IMR-90 (cell line): ENCODE measurements at regions not wholly inside any gene's neighbourhood (a gene's known extent, or its start where the extent isn't known, plus 50 kb on each side); places are given as distances from the start of the nearest gene placed in this dataset.

ENCODE experiments used
- ATAC-seq: fragments of 200-7000 bp; cut with Tn5 transposase; 2 replicates; pipeline ENCODE4 v1.9.1; 2020; ENCODE audit warnings: low read depth, mild to moderate bottlenecking, moderate library complexity
- BruUV-seq: library from RNA; stranded (reverse); fragments of 400-500 nt; replicated peaks from 2 replicates; lab custom pipeline; 2021; lab: Mats Ljungman, UMichigan
- CTCF ChIA-PET: fragments of 300-600 bp; formaldehyde crosslinking; extraction: SDS; loops from one replicate; lab custom pipeline; 2021; ENCODE audit warnings: antibody characterized with exemption; lab: Yijun Ruan, JAX
- POLR2A ChIA-PET: fragments of 300-600 bp; sonication (Branson Sonifier 250); formaldehyde crosslinking; loops from one replicate; lab custom pipeline; 2022; ENCODE audit warnings: antibody characterized with exemption; ENCODE audit not compliant: unreplicated experiment; lab: Charles Lee
- DNase-seq: peaks from one replicate; pipeline ENCODE4 v3.0.0; 2013
- H2AFZ ChIP-seq: replicated peaks from 2 replicates; pipeline ENCODE3; 2013; ENCODE audit warnings: low read length, mild to moderate bottlenecking; ENCODE audit not compliant: poor library complexity
- H2AK5ac ChIP-seq: 2 replicates; pipeline ENCODE4 v1.6.1; 2013; ENCODE audit warnings: low read depth, low read length, inconsistent platforms
- H2AK9ac ChIP-seq: replicated peaks from 2 replicates; pipeline ENCODE3; 2013; ENCODE audit warnings: mild to moderate bottlenecking, low read depth, low read length, moderate library complexity; ENCODE audit not compliant: poor library complexity
- H2BK120ac ChIP-seq: 2 replicates; pipeline ENCODE4 v1.6.1; 2013; ENCODE audit warnings: low read depth, low read length, inconsistent platforms
- H2BK15ac ChIP-seq: 3 replicates; pipeline ENCODE4 v1.6.1; 2013; ENCODE audit warnings: low read depth, low read length, inconsistent platforms
- H2BK20ac ChIP-seq: 2 replicates; pipeline ENCODE4 v1.6.1; 2013; ENCODE audit warnings: low read depth, mild to moderate bottlenecking, inconsistent platforms, low read length, moderate library complexity
- H2BK5ac ChIP-seq: 2 replicates; pipeline ENCODE4 v1.6.1; 2013; ENCODE audit warnings: mild to moderate bottlenecking, low read depth, low read length, inconsistent platforms; ENCODE audit not compliant: poor library complexity, severe bottlenecking
- H3K14ac ChIP-seq: replicated peaks from 2 replicates; pipeline ENCODE4 v1.6.1; 2013; ENCODE audit warnings: low read depth, low read length, inconsistent platforms
- H3K18ac ChIP-seq: 2 replicates; pipeline ENCODE4 v1.6.1; 2013; ENCODE audit warnings: low read depth, low read length, control low read depth
- H3K23ac ChIP-seq: 2 replicates; pipeline ENCODE4 v1.6.1; 2013; ENCODE audit warnings: low read depth, low read length, inconsistent platforms
- H3K27ac ChIP-seq: 2 replicates; pipeline ENCODE4 v1.5.1; 2013; ENCODE audit warnings: mild to moderate bottlenecking, control low read depth, low read length; ENCODE audit not compliant: insufficient read depth
- H3K27me3 ChIP-seq: 2 replicates; pipeline ENCODE4 v1.6.1; 2013; ENCODE audit warnings: low read length; ENCODE audit not compliant: control insufficient read depth, insufficient read depth
- H3K36me3 ChIP-seq: 2 replicates; pipeline ENCODE4 v1.6.1; 2013; ENCODE audit warnings: low read length, mixed read lengths; ENCODE audit not compliant: control insufficient read depth, insufficient read depth
- H3K4ac ChIP-seq: 2 replicates; pipeline ENCODE4 v1.6.1; 2013; ENCODE audit warnings: low read depth, low read length, inconsistent platforms
- H3K4me1 ChIP-seq: 2 replicates; pipeline ENCODE4 v1.6.1; 2013; ENCODE audit warnings: low read length, mixed read lengths; ENCODE audit not compliant: control insufficient read depth, insufficient read depth
- H3K4me2 ChIP-seq: 2 replicates; pipeline ENCODE4 v1.6.1; 2013; ENCODE audit warnings: low read depth, mild to moderate bottlenecking, control low read depth, low read length, moderate library complexity
- H3K4me3 ChIP-seq: 2 replicates; pipeline ENCODE4 v1.5.1; 2013; ENCODE audit warnings: low read depth, mild to moderate bottlenecking, control low read depth, low read length, moderate library complexity; ENCODE audit not compliant: insufficient read depth
- H3K56ac ChIP-seq: 2 replicates; pipeline ENCODE4 v1.6.1; 2013; ENCODE audit warnings: low read length, inconsistent platforms; ENCODE audit not compliant: insufficient read depth; ENCODE audit errors: extremely low read depth
- H3K79me1 ChIP-seq, 2 experiments: 2 replicates each; pipeline ENCODE4 v1.6.1; 2013; ENCODE audit warnings: low read length in 2 of 2, inconsistent platforms in 1 of 2, low read depth in 1 of 2
- H3K9ac ChIP-seq: 2 replicates; pipeline ENCODE4 v1.6.1; 2013; ENCODE audit warnings: low read depth, low read length, control low read depth
- H3K9me1 ChIP-seq: 2 replicates; pipeline ENCODE4 v1.6.1; 2013; ENCODE audit warnings: low read length, inconsistent platforms; ENCODE audit not compliant: insufficient read depth
- H3K9me3 ChIP-seq: 2 replicates; pipeline ENCODE4 v1.6.1; 2013; ENCODE audit warnings: low read length; ENCODE audit not compliant: control insufficient read depth, insufficient read depth
- H4K20me1 ChIP-seq: 2 replicates; pipeline ENCODE4 v1.6.1; 2013; ENCODE audit warnings: low read length, inconsistent platforms; ENCODE audit not compliant: insufficient read depth
- H4K5ac ChIP-seq: 2 replicates; pipeline ENCODE4 v1.6.1; 2013; ENCODE audit warnings: mild to moderate bottlenecking, low read depth, low read length, control low read depth
- H4K8ac ChIP-seq, 2 experiments: 2 replicates each; pipeline ENCODE4 v1.6.1; 2013; ENCODE audit warnings: low read depth in 2 of 2, low read length in 2 of 2, control low read depth in 1 of 2, inconsistent platforms in 1 of 2
- H4K91ac ChIP-seq: 2 replicates; pipeline ENCODE4 v1.6.1; 2013; ENCODE audit warnings: low read depth, low read length, inconsistent platforms; ENCODE audit not compliant: insufficient read depth
- MAZ ChIP-seq: IDR thresholded peaks from 2 replicates; pipeline ENCODE4 v1.6.1; 2012; ENCODE audit warnings: low read depth, mild to moderate bottlenecking, low read length, improper control_type of control experiment, moderate library complexity, borderline replicate concordance
- RCOR1 ChIP-seq: IDR thresholded peaks from 2 replicates; pipeline ENCODE4 v1.6.1; 2012; ENCODE audit warnings: mild to moderate bottlenecking, low read length, improper control_type of control experiment; ENCODE audit not compliant: insufficient replicate concordance
- WGBS, 2 experiments: methylation state at CpG; one replicate each; pipeline versions ENCODE4 v1.1.5 to v1.1.7; 2013; ENCODE audit warnings: missing lambda C conversion rate in 2 of 2; ENCODE audit not compliant: insufficient read length in 1 of 2; ENCODE audit errors: extremely low coverage in 2 of 2; 5-methylcytosine and 5-hydroxymethylcytosine counted together
- dilution Hi-C: fragments of 300-500 bp; cut with HindIII; formaldehyde crosslinking; loops from one replicate; pipeline ENCODE4 v1.14.3; 2018; ENCODE audit warnings: low sequenced_read_pairs; ENCODE audit not compliant: unreplicated experiment
- in situ Hi-C: fragments of 300-500 bp; cut with MboI; formaldehyde crosslinking; loops from 3 replicates; pipeline ENCODE4 v1.14.3; 2019; ENCODE audit warnings: low sequenced_read_pairs, inconsistent platforms, mixed read lengths
- intact Hi-C: fragments of 100-400 bp; cut with micrococcal nuclease; formaldehyde crosslinking; loops from 2 replicates; pipeline ENCODE4 v1.10.0; 2022

GRCh38 chr3:73694983-73695757 is 70.4 kb upstream of the PDZRN3 start:
- no CpG with 5 or more reads among the region's 1 CpG for WGBS, 2 experiments
- no peak overlapping the region for H3K4me3 ChIP-seq
- ChIA-PET POLR2A (no interaction called here), CTCF (interaction anchor here (0.5 to 2.0 kb wide), 3 partner anchors 13 to 249 kb away, joined by 3 to 5 read pairs (median 3); no protein-coding TSS in a partner anchor)
- no TSS peak for BruUV-seq
- H4K5ac ChIP-seq, result no peak overlapping the region
- H3K27ac ChIP-seq, result no peak overlapping the region
- H3K56ac ChIP-seq, result no peak overlapping the region
- no peak overlapping the region for H2BK20ac ChIP-seq
- ATAC-seq (no peak), DNase-seq (no peak)
- no peak overlapping the region for H3K18ac ChIP-seq
- no peaks in the 10 kb centered on the region for H3K79me1 ChIP-seq
- dilution Hi-C loops, result no loop called here
- H2AK9ac ChIP-seq, result no peak overlapping the region
- in situ Hi-C loops, result no loop called here
- H3K9me3 ChIP-seq, result peaks cover 3% of the 10 kb centered on the region
- intact Hi-C loops, result no loop called here
- H3K9ac ChIP-seq, result no peak overlapping the region
- H2BK120ac ChIP-seq, result no peak overlapping the region
- H3K9me1 ChIP-seq, result no peaks in the 10 kb centered on the region
- H4K20me1 ChIP-seq, result no peaks in the 10 kb centered on the region
- H4K8ac ChIP-seq, result no peak overlapping the region
- TF ChIP-seq RCOR1 (no peak), MAZ (no peak)
- no peak overlapping the region for H2BK15ac ChIP-seq
- no peak overlapping the region for H2AFZ ChIP-seq
- H2BK5ac ChIP-seq, result no peak overlapping the region
- no peaks in the 10 kb centered on the region for H3K36me3 ChIP-seq
- H3K4ac ChIP-seq, result no peak overlapping the region
- no peak overlapping the region for H4K91ac ChIP-seq
- H3K27me3 ChIP-seq, result no peaks in the 10 kb centered on the region
- H3K14ac ChIP-seq, result no peak overlapping the region
- H3K23ac ChIP-seq, result no peak overlapping the region
- H2AK5ac ChIP-seq, result no peak overlapping the region
- no peak overlapping the region for H3K4me2 ChIP-seq
- no peaks in the 10 kb centered on the region for H3K4me1 ChIP-seq
